HG03521 (cell line): ENCODE measurements at regions not wholly inside any gene's neighbourhood (a gene's known extent, or its start where the extent isn't known, plus 50 kb on each side); places are given as distances from the start of the nearest gene placed in this dataset.
"Not testable (repeated sequence)": the region's sequence is repeated elsewhere in the genome, so short reads cannot be mapped to it uniquely, and the experiment has no call there.

Source experiments
- ATAC-seq: cut with Tn5 transposase; IDR thresholded peaks from one replicate; pipeline ENCODE4 v1.9.1; 2021; ENCODE audit warnings: mild to moderate bottlenecking, moderate library complexity; ENCODE audit not compliant: unreplicated experiment

DNA sequence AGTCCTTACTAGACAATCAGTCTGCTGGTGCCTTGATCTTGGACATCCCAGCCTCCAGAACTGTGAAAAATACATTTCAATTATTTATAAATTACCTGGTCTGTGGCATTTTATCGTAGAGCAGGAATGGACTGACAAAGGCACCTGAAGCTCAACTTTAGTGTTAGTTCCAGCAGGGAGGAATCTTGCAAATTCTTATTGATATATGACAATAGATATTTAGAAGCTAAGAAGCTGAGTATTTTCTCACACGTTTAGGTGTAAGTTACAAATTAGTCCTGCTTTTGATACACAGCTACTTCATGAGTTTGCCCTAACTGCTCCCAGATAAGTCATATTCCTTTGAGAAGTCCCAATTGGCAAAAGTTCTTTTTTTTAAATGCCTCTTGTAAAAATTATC is 138.0 kb upstream of the ZNF217 start:
- ATAC-seq, result no peak

- no peak for ATAC-seq
These were observed 134.7 kb upstream of the ZNF217 start for GRCh38 chr20:53728359-53728758.

DNA sequence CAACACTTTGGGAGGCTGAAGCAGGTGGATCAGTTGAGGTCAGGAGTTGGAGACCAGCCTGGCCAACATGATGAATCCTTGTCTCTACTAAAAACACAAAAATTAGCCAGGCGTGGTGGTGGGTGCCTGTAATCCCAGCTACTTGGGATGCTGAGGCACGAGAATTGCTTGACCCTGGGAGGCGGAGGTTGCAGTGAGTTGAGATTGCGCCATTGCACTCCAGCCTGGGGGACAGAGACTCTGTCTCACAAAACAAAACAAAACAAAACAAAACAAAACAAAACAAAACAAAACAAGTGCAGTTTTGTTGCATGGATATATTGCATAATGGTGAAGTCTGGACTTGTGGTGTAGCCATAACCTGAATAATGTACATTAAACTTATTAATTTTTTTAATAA is 133.6 kb upstream of the ZNF217 start:
- not testable (repeated sequence) for ATAC-seq

GRCh38 chr20:53725575-53725970 is 131.9 kb upstream of the ZNF217 start:
- no peak for ATAC-seq

GRCh38 chr20:53723621-53724020 is 130.0 kb upstream of the ZNF217 start:
- ATAC-seq, result no peak

GRCh38 chr20:53723045-53723444 is 129.4 kb upstream of the ZNF217 start:
- no peak for ATAC-seq

GRCh38 chr20:53722515-53723036 is 128.9 kb upstream of the ZNF217 start:
- no peak for ATAC-seq

- ATAC-seq, result not testable (repeated sequence)
These were observed 127.9 kb upstream of the ZNF217 start for GRCh38 chr20:53721445-53721963.

DNA sequence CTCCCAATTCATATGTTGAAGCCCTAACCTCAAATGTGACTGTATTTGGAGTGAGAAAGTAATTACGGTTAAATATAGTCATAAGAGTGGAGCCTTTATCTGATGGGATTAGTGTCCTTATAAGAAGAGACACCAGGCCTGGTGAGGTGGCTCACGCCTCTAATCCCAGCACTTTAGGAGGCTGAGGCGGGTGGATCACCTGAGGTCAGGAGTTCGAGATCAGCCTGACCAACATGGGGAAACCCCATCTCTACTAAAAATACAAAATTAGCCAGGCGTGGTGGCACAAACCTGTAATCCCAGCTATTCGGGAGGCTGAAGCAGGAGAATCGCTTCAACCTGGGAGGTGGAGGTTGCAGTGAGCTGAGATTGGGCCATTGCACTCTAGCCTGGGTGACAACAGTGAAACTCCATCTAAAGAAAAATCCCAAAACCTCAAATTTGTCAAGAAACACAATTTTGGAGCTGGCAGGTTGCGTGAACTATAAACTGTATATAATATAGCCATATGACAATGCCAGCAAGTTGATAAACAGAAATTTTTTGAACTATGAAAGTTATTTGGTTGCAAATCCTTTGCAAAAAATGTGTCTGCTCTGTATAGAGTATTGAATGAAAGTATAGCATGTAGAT is 125.6 kb upstream of the ZNF217 start:
- ATAC-seq, result not testable (repeated sequence)

GRCh38 chr20:53718142-53719021 is 124.7 kb upstream of the ZNF217 start:
- ATAC-seq, result no peak

DNA sequence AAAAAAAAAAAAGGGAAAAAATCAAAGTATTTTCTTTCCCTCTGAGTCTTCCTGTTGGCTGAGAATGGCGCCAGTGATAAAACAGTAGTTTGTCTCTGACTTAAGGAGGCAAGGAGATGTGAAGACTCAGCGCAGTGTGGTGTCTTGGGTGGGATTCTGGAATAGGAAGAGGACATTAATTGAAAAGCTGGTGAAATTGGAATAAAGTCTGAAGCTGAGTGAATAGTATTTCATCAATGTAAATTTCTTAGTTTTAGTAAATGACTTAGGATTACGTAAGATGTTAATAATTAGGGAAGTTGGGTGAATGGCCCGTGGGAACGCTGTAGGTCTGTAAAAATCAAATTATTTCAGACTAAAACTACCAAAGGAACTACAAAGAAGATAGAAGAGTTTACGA is 122.8 kb upstream of the ZNF217 start:
- no peak for ATAC-seq

DNA sequence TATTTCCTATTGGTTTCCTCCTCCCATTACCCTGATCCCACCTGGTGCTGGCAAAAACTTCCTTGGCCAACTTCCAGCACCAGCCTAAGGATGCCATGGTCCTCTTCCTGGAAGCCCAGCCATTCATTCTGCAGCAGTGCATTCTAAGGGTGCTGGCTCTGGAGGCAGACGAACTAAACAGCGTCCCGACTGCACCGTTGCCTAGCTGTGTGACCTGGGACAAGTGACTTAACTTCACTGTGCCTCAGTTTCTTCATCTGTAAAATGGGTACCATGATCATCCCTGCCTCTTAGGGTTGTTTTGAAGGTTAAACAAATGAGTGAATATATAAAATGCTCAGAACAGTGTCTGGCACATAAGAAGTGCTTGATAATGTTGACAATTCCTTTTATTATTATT is 120.9 kb upstream of the ZNF217 start:
- ATAC-seq, result no peak

GRCh38 chr20:53713328-53714056 is 119.9 kb upstream of the ZNF217 start:
- no peak for ATAC-seq

GRCh38 chr20:53712212-53712977 is 118.8 kb upstream of the ZNF217 start:
- ATAC-seq, result no peak

- no peak for ATAC-seq
These were observed 117.9 kb upstream of the ZNF217 start for GRCh38 chr20:53711333-53712211.

DNA sequence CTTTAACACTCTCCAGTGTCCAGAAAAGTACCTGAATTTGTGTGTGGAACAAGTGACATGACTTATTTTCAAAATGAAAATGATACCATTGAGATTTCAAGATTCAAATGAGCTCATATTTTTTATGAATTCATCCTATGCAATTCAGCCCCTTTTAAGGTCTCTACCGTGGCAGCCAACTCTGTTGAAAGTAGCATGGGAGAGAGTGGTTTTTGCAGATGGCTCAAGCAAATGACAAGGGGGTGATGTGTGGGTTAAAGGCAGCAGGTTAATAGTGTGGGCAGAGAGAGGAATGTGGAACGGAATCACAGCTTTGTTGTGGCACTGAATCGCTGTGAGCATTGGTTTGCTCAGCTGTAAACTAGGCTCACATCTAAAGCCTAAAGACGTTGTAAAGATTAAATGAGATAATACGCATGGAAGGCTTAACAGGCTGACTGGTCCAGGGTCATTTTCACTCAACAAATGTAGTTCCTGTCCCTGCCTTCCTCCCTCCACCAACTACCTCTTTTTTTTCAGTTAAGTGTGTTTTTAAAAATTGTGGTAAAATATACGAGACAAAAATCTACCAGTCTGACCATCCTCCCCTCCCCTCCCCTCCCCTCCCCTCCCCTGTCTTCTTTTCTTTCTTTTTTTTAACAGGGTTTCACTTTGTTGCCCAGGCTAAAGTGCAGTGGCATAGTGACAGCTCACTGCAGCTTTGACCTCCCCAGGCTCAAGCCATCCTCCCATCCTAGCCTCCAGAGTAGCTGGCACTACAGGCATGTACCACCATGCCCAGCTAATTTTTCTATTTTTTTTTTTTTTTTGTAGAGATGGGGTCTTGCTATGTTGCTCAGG is 114.7 kb upstream of the ZNF217 start:
- ATAC-seq, result peak; percentile 55

- peak; percentile 14 for ATAC-seq
These were observed 113.9 kb upstream of the ZNF217 start for GRCh38 chr20:53707371-53708055.
